ENCODE measurements at regions not wholly inside any gene's neighbourhood (a gene's known extent, or its start where the extent isn't known, plus 50 kb on each side); places are given as distances from the start of the nearest gene placed in this dataset.

- no peak for TF ChIP-seq CTCF (IDR thresholded peaks at IDR 0.05)
- no peak for DNase-seq (ENCODE audit: low spot score)
- H3K4me3 ChIP-seq: no peak overlapping the region
- no peak overlapping the region for H3K27ac ChIP-seq
These were observed 186.6 kb downstream of the RAB11FIP2 start for GRCh38 chr10:117860135-117860534.

- TF ChIP-seq CTCF (IDR thresholded peaks at IDR 0.05): no peak
- Histone ChIP-seq H3K4me3 (no peak overlapping the region), H3K27ac (no peak overlapping the region)
- no peak for DNase-seq (ENCODE audit: low spot score)
These were observed 185.9 kb downstream of the RAB11FIP2 start for GRCh38 chr10:117860823-117861222.

DNA sequence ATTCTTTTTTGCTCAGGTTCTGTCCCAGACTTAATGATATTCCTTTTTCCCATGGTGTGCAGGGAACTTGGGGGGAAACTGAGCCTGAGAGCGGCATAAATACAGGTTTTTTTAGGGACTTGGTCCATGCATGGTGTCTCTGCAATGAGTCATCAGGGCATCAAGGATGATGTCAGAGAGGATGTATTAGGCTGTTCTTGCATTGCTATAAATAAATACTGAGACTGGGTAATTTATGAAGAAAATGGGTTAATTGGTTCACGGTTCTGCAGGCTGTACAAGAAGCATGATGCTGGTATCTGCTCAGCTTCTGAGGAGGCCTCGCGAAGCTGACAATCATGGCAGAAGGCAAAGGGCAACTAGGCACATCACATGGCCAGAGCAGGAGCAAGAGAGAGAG is 185.4 kb downstream of the RAB11FIP2 start:
- no peak for DNase-seq (ENCODE audit: low spot score)
- no peak for TF ChIP-seq CTCF (IDR thresholded peaks at IDR 0.05)
- no peak overlapping the region for H3K27ac ChIP-seq
- no peak overlapping the region for H3K4me3 ChIP-seq

- H3K4me3 ChIP-seq: no peak overlapping the region
- H3K27ac ChIP-seq: no peak overlapping the region
These were observed 183.0 kb downstream of the RAB11FIP2 start for GRCh38 chr10:117863771-117864170.

DNA sequence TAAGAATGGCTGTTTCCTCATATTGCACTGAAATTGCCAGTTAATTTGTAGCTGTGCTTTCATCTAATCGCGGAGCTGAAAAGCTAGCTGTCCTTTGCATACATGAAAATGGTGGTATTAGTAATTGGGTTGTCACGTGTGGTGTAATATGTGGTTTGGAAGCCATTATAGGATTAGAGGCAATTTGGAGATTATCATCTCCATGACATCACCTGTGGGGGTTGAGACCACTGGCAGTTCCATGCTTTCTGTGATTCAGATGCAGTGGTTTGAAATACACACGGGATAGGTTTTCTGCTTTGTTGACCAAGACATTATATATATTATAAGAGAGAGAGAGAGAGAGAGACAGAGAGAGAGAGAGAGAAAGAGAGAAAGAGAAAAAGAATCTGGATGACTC is 180.8 kb downstream of the RAB11FIP2 start:
- H3K27ac ChIP-seq: no peak overlapping the region
- DNase-seq (ENCODE audit: low spot score): no peak
- TF ChIP-seq CTCF (IDR thresholded peaks at IDR 0.05): no peak
- H3K4me3 ChIP-seq: no peak overlapping the region

More at GRCh38 chr10:117863771-117864170, 183.0 kb downstream of the RAB11FIP2 start:
- no peak for DNase-seq (ENCODE audit: low spot score)
- TF ChIP-seq CTCF (IDR thresholded peaks at IDR 0.05): no peak

GRCh38 chr10:117868151-117868550 is 178.6 kb downstream of the RAB11FIP2 start:
- no peak overlapping the region for H3K4me3 ChIP-seq
- H3K27ac ChIP-seq: no peak overlapping the region
- TF ChIP-seq CTCF (IDR thresholded peaks at IDR 0.05): no peak
- no peak for DNase-seq (ENCODE audit: low spot score)

DNA sequence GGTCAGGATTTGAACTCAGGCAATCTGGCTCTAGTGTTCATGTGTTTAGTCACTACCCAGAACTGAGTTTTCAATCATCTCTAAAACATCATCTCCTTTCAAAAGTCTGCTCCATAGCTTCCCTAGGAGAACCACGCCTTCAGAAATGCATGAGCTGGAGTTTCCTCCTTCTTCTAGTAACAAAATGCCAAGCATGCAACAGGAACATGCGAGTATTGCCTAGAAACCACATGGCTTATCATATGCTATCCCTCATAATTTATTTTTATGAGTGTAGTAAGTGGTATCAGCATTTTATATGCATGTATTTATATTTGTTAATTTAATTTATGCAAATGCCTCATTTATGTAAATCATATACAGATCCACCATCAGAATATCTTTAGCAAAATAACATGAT is 170.9 kb downstream of the RAB11FIP2 start:
- TF ChIP-seq CTCF (IDR thresholded peaks at IDR 0.05): no peak
- H3K27ac ChIP-seq: no peak overlapping the region
- no peak for DNase-seq (ENCODE audit: low spot score)

More for the DNA sequence above, 170.9 kb downstream of the RAB11FIP2 start:
- H3K4me3 ChIP-seq: no peak overlapping the region

Measured in coronary artery (tissue), 2 donors.